ENCODE measurements at regions not wholly inside any gene's neighbourhood (a gene's known extent, or its start where the extent isn't known, plus 50 kb on each side); places are given as distances from the start of the nearest gene placed in this dataset.

GRCh38 chr6:90444160-90444714, 142.6 kb downstream of the MAP3K7 start:
- Histone ChIP-seq H3K36me3 (no peaks in the 10 kb centered on the region), H3K27me3 (peaks cover 0 to 4% (median 0%) of the 10 kb centered on the region in 4 donors), H3K27ac (no peak overlapping the region), H3K4me3 (no peak overlapping the region), H3K9me3 (no peaks in the 10 kb centered on the region), H3K4me1 (no peaks in the 10 kb centered on the region)
- 79 to 80% methylated on average over 8 of the region's 8 CpGs for WGBS, 2 donors
- no peak for DNase-seq
- intact Hi-C loops (cut with DNase I) = no loop called here
- TF ChIP-seq CTCF (IDR thresholded peaks at IDR 0.05) (no peak), POLR2A (IDR thresholded peaks at IDR 0.05) (no peak)

GRCh38 chr6:90442366-90442765, 144.5 kb downstream of the MAP3K7 start:
- no peak overlapping the region for H3K27ac ChIP-seq
- H3K27me3 ChIP-seq = peaks cover 0 to 4% (median 0%) of the 10 kb centered on the region in 4 donors
- DNase-seq = no peak
- intact Hi-C loops (cut with DNase I) = no loop called here
- TF ChIP-seq CTCF (IDR thresholded peaks at IDR 0.05) = no peak
- TF ChIP-seq POLR2A (IDR thresholded peaks at IDR 0.05) = no peak
- no peaks in the 10 kb centered on the region for H3K4me1 ChIP-seq
- no peak overlapping the region for H3K4me3 ChIP-seq
- no peaks in the 10 kb centered on the region for H3K9me3 ChIP-seq
- no peaks in the 10 kb centered on the region for H3K36me3 ChIP-seq
- 57 to 63% methylated on average over 1 of the region's 1 CpG for WGBS, 2 donors

- no peak for DNase-seq
- no peak overlapping the region for H3K4me3 ChIP-seq
- H3K4me1 ChIP-seq = no peaks in the 10 kb centered on the region
- 87 to 88% methylated on average over 8 of the region's 8 CpGs for WGBS, 2 donors
- intact Hi-C loops (cut with DNase I) = no loop called here
- TF ChIP-seq POLR2A (IDR thresholded peaks at IDR 0.05) = no peak
- TF ChIP-seq CTCF (IDR thresholded peaks at IDR 0.05) = no peak
- no peak overlapping the region for H3K27ac ChIP-seq
- H3K27me3 ChIP-seq = peaks cover 0 to 4% (median 0%) of the 10 kb centered on the region in 4 donors
- H3K9me3 ChIP-seq = no peaks in the 10 kb centered on the region
- no peaks in the 10 kb centered on the region for H3K36me3 ChIP-seq
Observed at GRCh38 chr6:90440586-90441283, 144.1 kb upstream of the BACH2 start.

- Histone ChIP-seq H3K27me3 (peaks cover 0 to 4% (median 0%) of the 10 kb centered on the region in 4 donors), H3K27ac (no peak overlapping the region), H3K9me3 (no peaks in the 10 kb centered on the region), H3K4me3 (no peak overlapping the region), H3K36me3 (no peaks in the 10 kb centered on the region), H3K4me1 (no peaks in the 10 kb centered on the region)
- 93 to 97% methylated on average over 2 of the region's 2 CpGs for WGBS, 2 donors
- intact Hi-C loops (cut with DNase I) = no loop called here
- no peak for DNase-seq
- TF ChIP-seq CTCF (IDR thresholded peaks at IDR 0.05) (no peak), POLR2A (IDR thresholded peaks at IDR 0.05) (no peak)
Observed at GRCh38 chr6:90439586-90439985, 142.9 kb upstream of the BACH2 start.

GRCh38 chr6:90436403-90436802, 139.8 kb upstream of the BACH2 start:
- no peaks in the 10 kb centered on the region for H3K36me3 ChIP-seq
- peaks cover 0 to 4% (median 0%) of the 10 kb centered on the region in 3 donors for H3K9me3 ChIP-seq
- TF ChIP-seq CTCF (IDR thresholded peaks at IDR 0.05) (no peak), POLR2A (IDR thresholded peaks at IDR 0.05) (no peak)
- WGBS, 2 donors = 65 to 78% methylated on average over 1 of the region's 1 CpG
- no peak for DNase-seq
- no peaks in the 10 kb centered on the region for H3K27me3 ChIP-seq
- H3K4me1 ChIP-seq = no peaks in the 10 kb centered on the region
- H3K27ac ChIP-seq = no peak overlapping the region
- intact Hi-C loops (cut with DNase I) = no loop called here
- no peak overlapping the region for H3K4me3 ChIP-seq
